ENCODE measurements at regions not wholly inside any gene's neighbourhood (a gene's known extent, or its start where the extent isn't known, plus 50 kb on each side); places are given as distances from the start of the nearest gene placed in this dataset.

DNA sequence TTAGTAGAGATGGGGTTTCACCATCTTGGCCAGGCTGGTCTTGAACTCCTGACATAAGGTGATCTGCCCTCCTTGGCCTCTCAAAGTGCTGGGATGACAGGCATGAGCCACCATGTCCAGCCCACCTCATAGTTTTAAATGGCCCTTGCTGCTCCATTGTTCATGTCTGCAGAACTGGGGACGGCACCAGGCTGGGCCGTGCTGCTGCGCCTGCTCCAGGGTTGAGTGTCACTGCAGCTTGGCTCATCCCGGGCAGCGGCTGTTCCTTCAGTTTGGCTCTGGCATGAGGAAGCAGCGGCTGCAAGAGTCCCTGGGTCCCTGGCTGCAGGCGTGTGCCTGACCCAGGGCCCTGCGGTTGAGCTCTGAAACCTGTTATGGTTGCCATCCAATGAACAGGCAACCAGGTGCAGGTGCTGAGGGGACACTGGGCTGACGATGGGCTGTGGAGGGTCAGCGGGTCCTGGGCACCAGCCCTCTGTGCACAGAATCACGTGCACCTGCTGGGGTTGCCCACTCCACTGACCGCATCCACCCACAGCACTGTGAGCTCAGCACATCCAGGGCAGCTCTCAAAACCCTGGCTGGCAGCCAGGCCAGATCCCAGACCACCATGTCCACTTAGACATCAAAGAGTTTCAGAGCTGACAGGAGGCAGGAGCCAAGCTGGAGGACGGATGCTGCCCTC, 70.2 kb upstream of the PPP2R2D start:
- no peak overlapping the region for H3K4me3 ChIP-seq
- H3K4me1 ChIP-seq, result no peaks in the 10 kb centered on the region
- H3K27ac ChIP-seq (replicated peaks in 1 of 4), result no peak overlapping the region
- peaks cover 0 to 53% (median 0%) of the 10 kb centered on the region in 4 donors for H3K27me3 ChIP-seq
- peaks cover 0 to 14% (median 4%) of the 10 kb centered on the region in 4 donors for H3K9me3 ChIP-seq
- H3K36me3 ChIP-seq, result no peaks in the 10 kb centered on the region
- DNase-seq (ENCODE audit: extremely low spot score), result no peak
- intact Hi-C loops (cut with DNase I), result no loop called here
- 100% methylated on average over 2 of the region's 13 CpGs for WGBS
- TF ChIP-seq EP300 (IDR thresholded peaks at IDR 0.05) (no peak), POLR2AphosphoS5 (IDR thresholded peaks at IDR 0.05) (no peak), POLR2A (IDR thresholded peaks at IDR 0.05; ENCODE audit: low read depth) (no peak)
- TF ChIP-seq, protein P1, sequence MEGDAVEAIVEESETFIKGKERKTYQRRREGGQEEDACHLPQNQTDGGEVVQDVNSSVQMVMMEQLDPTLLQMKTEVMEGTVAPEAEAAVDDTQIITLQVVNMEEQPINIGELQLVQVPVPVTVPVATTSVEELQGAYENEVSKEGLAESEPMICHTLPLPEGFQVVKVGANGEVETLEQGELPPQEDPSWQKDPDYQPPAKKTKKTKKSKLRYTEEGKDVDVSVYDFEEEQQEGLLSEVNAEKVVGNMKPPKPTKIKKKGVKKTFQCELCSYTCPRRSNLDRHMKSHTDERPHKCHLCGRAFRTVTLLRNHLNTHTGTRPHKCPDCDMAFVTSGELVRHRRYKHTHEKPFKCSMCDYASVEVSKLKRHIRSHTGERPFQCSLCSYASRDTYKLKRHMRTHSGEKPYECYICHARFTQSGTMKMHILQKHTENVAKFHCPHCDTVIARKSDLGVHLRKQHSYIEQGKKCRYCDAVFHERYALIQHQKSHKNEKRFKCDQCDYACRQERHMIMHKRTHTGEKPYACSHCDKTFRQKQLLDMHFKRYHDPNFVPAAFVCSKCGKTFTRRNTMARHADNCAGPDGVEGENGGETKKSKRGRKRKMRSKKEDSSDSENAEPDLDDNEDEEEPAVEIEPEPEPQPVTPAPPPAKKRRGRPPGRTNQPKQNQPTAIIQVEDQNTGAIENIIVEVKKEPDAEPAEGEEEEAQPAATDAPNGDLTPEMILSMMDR (IDR thresholded peaks at IDR 0.05), result no peak

DNA sequence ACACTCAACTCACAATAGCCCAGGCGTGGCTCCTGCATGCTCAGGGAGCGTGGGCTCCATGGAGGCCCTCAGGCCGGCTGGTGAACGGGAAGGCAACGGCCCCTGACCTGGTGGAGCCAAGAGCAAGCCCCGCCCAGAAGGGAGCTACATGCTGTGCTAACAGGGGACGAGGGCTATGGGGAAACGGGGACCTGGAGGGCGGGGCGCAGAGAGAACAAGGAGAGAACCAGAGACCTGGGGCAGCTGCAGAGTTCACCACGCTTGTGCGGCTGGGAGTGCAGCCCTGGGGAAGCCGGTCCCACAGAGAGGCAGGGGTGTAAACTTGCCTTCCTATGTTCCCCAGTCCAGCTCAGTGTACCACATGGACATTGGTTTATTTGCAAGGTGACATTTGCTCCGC, 69.2 kb upstream of the PPP2R2D start:
- intact Hi-C loops (cut with DNase I), result no loop called here
- H3K36me3 ChIP-seq, result no peaks in the 10 kb centered on the region
- no peak for DNase-seq (ENCODE audit: extremely low spot score)
- peaks cover 0 to 14% (median 4%) of the 10 kb centered on the region in 4 donors for H3K9me3 ChIP-seq
- H3K27me3 ChIP-seq, result peaks cover 0 to 53% (median 0%) of the 10 kb centered on the region in 4 donors
- H3K4me3 ChIP-seq, result no peak overlapping the region
- no peaks in the 10 kb centered on the region for H3K4me1 ChIP-seq
- TF ChIP-seq POLR2A (IDR thresholded peaks at IDR 0.05; ENCODE audit: low read depth) (no peak), EP300 (IDR thresholded peaks at IDR 0.05) (no peak), POLR2AphosphoS5 (IDR thresholded peaks at IDR 0.05) (no peak)
- TF ChIP-seq, protein P1 (IDR thresholded peaks at IDR 0.05), result no peak
- WGBS, result 75% methylated on average over 14 of the region's 14 CpGs
- H3K27ac ChIP-seq (replicated peaks in 1 of 4), result no peak overlapping the region

DNA sequence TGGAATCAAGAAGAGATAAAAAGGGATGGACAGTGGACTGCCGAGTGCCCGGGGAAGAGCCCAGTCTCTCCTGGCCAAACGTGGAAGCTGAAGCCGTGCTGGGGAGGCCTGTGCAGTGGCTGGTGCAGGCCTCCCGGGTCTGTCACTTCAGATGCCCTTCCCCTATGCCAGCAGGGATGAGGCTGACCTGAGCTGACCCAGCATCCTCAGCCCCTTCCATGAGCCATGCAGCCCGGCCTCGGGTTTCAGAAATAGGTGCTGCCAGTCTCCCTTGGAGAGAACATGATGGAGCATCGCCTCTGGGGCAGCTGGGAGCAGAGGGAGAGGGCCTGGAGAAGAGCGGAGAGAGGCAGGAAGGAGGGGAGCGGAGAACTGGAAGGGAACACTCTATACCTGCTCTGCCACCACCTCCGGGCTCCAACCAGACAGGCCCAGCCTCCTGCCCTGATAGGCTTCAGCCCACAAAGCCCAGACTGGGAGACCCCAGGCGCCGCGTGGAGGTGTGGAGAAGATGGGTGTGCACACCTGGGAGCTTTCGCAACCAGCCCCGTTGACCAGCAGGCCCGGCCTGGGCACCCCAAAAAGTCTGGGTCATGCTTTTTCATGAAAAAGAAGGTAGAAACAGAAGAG, 68.6 kb upstream of the PPP2R2D start:
- TF ChIP-seq, protein P1 (IDR thresholded peaks at IDR 0.05), result no peak
- TF ChIP-seq POLR2A (IDR thresholded peaks at IDR 0.05; ENCODE audit: low read depth), result no peak
- TF ChIP-seq EP300 (IDR thresholded peaks at IDR 0.05), result no peak
- no peak for TF ChIP-seq POLR2AphosphoS5 (IDR thresholded peaks at IDR 0.05)
- intact Hi-C loops (cut with DNase I), result no loop called here
- peaks cover 0 to 53% (median 0%) of the 10 kb centered on the region in 4 donors for H3K27me3 ChIP-seq
- WGBS, result 84% methylated on average over 15 of the region's 17 CpGs
- no peak for DNase-seq (ENCODE audit: extremely low spot score)
- H3K4me3 ChIP-seq, result no peak overlapping the region
- H3K27ac ChIP-seq (replicated peaks in 1 of 4), result no peak overlapping the region
- H3K36me3 ChIP-seq, result no peaks in the 10 kb centered on the region
- no peaks in the 10 kb centered on the region for H3K4me1 ChIP-seq
- H3K9me3 ChIP-seq, result peaks cover 0 to 14% (median 4%) of the 10 kb centered on the region in 4 donors

DNA sequence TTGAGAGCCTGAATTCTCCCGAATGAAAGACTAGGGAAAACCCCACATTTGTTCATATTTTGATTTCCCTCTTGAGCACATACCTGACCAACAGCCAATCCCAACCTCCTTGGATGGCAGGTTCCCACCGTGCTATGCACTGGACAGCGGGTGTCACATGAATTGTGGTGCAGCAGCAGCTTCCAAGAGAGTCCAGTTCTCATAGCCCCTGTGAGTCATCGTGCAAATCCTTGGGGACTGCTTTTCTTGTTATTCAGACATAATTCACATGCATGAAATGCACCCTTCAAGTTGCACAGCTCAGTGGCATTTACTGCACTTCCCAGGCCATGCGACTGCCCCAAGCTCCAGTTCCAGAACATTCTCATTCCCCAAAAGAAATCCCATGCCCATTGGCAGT, 67.8 kb upstream of the PPP2R2D start:
- whole genome bisulfite sequencing, result 96% methylated on average over 5 of the region's 5 CpGs
- Histone ChIP-seq H3K4me3 (no peak overlapping the region), H3K27me3 (peaks cover 0 to 53% (median 0%) of the 10 kb centered on the region in 4 donors), H3K36me3 (no peaks in the 10 kb centered on the region), H3K27ac (replicated peaks in 1 of 4) (no peak overlapping the region), H3K9me3 (peaks cover 0 to 14% (median 4%) of the 10 kb centered on the region in 4 donors), H3K4me1 (no peaks in the 10 kb centered on the region)
- TF ChIP-seq POLR2A (IDR thresholded peaks at IDR 0.05; ENCODE audit: low read depth) (no peak), EP300 (IDR thresholded peaks at IDR 0.05) (no peak), POLR2AphosphoS5 (IDR thresholded peaks at IDR 0.05) (no peak)
- TF ChIP-seq, protein P1 (IDR thresholded peaks at IDR 0.05), result no peak
- intact Hi-C loops (cut with DNase I), result no loop called here
- no peak for DNase-seq (ENCODE audit: extremely low spot score)
